ENCODE measurements at regions not wholly inside any gene's neighbourhood (a gene's known extent, or its start where the extent isn't known, plus 50 kb on each side); places are given as distances from the start of the nearest gene placed in this dataset.
"Not testable (repeated sequence)": the region's sequence is repeated elsewhere in the genome, so short reads cannot be mapped to it uniquely, and the experiment has no call there.

GRCh38 chr3:170806141-170806540 lies 63.9 kb downstream of the RPL22L1 start:
- Histone ChIP-seq H3K36me3 (ENCODE audit: control insufficient read depth in 2 of 2, extremely low read depth in 1 of 2, insufficient read depth in 2 of 2, low read length in 2 of 2) (no peaks in the 10 kb centered on the region), H4K20me1 (ENCODE audit: control insufficient read depth, extremely low read depth, insufficient read depth, low read length) (no peaks in the 10 kb centered on the region), H3K4me1 (ENCODE audit: control insufficient read depth, extremely low read depth, insufficient read depth, low read length) (peaks cover 37% of the 10 kb centered on the region), H3K9me1 (ENCODE audit: control insufficient read depth, extremely low read depth, insufficient read depth, low read length) (no peaks in the 10 kb centered on the region), H3K4me3 (ENCODE audit: control insufficient read depth in 2 of 3, extremely low read depth in 1 of 3, insufficient read depth in 2 of 3, low read depth in 1 of 3, low read length in 3 of 3) (no peak overlapping the region), H2AFZ (ENCODE audit: control insufficient read depth, low read length) (no peak overlapping the region), H3K27ac (ENCODE audit: control insufficient read depth, insufficient read depth, low read length) (no peak overlapping the region), H3K9me3 (ENCODE audit: control insufficient read depth, low read depth, low read length) (no peaks in the 10 kb centered on the region), H3K9ac (ENCODE audit: control insufficient read depth, extremely low read depth, insufficient read depth, low read length) (no peak overlapping the region), H3K79me2 (ENCODE audit: control insufficient read depth, insufficient read depth, low read length) (no peaks in the 10 kb centered on the region), H3K27me3 (ENCODE audit: control insufficient read depth, extremely low read depth, insufficient read depth, low read length) (no peaks in the 10 kb centered on the region), H3K4me2 (ENCODE audit: control insufficient read depth, extremely low read depth, insufficient read depth, low read depth, low read length) (no peak overlapping the region)
- TF ChIP-seq CTCF (optimal IDR thresholded peaks at IDR 0.05 in 1 of 3, IDR thresholded peaks at IDR 0.05 in 1 of 3, conservative IDR thresholded peaks at IDR 0.05 in 1 of 3; ENCODE audit: extremely low read depth in 1 of 3, insufficient read depth in 2 of 3, low read length in 3 of 3) = no peak
- no peak for TF ChIP-seq EZH2 (IDR thresholded peaks at IDR 0.05; ENCODE audit: low read length)
- dilution Hi-C loops (cut with MboI; ENCODE audit: extremely low pct_ligation_motif_present, low sequenced_read_pairs) = no loop called here
- no peak for DNase-seq (ENCODE audit: low read depth, low spot score)
- FAIRE-seq = no peak

- dilution Hi-C loops (cut with MboI; ENCODE audit: extremely low pct_ligation_motif_present, low sequenced_read_pairs) = not testable (repeated sequence)
These were observed 64.7 kb downstream of the RPL22L1 start for GRCh38 chr3:170805296-170805695.

GRCh38 chr3:170804634-170805033 lies 65.4 kb downstream of the RPL22L1 start:
- H3K9me1 ChIP-seq (ENCODE audit: control insufficient read depth, extremely low read depth, insufficient read depth, low read length); H3K36me3 ChIP-seq (ENCODE audit: control insufficient read depth in 2 of 2, extremely low read depth in 1 of 2, insufficient read depth in 2 of 2, low read length in 2 of 2); H3K4me2 ChIP-seq (ENCODE audit: control insufficient read depth, extremely low read depth, insufficient read depth, low read depth, low read length); H3K79me2 ChIP-seq (ENCODE audit: control insufficient read depth, insufficient read depth, low read length); FAIRE-seq; dilution Hi-C loops (cut with MboI; ENCODE audit: extremely low pct_ligation_motif_present, low sequenced_read_pairs); H3K27ac ChIP-seq (ENCODE audit: control insufficient read depth, insufficient read depth, low read length); H3K27me3 ChIP-seq (ENCODE audit: control insufficient read depth, extremely low read depth, insufficient read depth, low read length); H3K4me3 ChIP-seq (ENCODE audit: control insufficient read depth in 2 of 3, extremely low read depth in 1 of 3, insufficient read depth in 2 of 3, low read depth in 1 of 3, low read length in 3 of 3); H3K9me3 ChIP-seq (ENCODE audit: control insufficient read depth, low read depth, low read length); H2AFZ ChIP-seq (ENCODE audit: control insufficient read depth, low read length); DNase-seq (ENCODE audit: low read depth, low spot score); H4K20me1 ChIP-seq (ENCODE audit: control insufficient read depth, extremely low read depth, insufficient read depth, low read length); H3K9ac ChIP-seq (ENCODE audit: control insufficient read depth, extremely low read depth, insufficient read depth, low read length): not testable (repeated sequence)
- peaks cover 22% of the 10 kb centered on the region for H3K4me1 ChIP-seq (ENCODE audit: control insufficient read depth, extremely low read depth, insufficient read depth, low read length)

More at GRCh38 chr3:170805296-170805695, 64.7 kb downstream of the RPL22L1 start:
- not testable (repeated sequence) for H3K4me3 ChIP-seq (ENCODE audit: control insufficient read depth in 2 of 3, extremely low read depth in 1 of 3, insufficient read depth in 2 of 3, low read depth in 1 of 3, low read length in 3 of 3); H2AFZ ChIP-seq (ENCODE audit: control insufficient read depth, low read length); FAIRE-seq; H3K9ac ChIP-seq (ENCODE audit: control insufficient read depth, extremely low read depth, insufficient read depth, low read length); H3K27me3 ChIP-seq (ENCODE audit: control insufficient read depth, extremely low read depth, insufficient read depth, low read length); H3K79me2 ChIP-seq (ENCODE audit: control insufficient read depth, insufficient read depth, low read length); DNase-seq (ENCODE audit: low read depth, low spot score); H3K9me3 ChIP-seq (ENCODE audit: control insufficient read depth, low read depth, low read length); H3K27ac ChIP-seq (ENCODE audit: control insufficient read depth, insufficient read depth, low read length); H4K20me1 ChIP-seq (ENCODE audit: control insufficient read depth, extremely low read depth, insufficient read depth, low read length); H3K36me3 ChIP-seq (ENCODE audit: control insufficient read depth in 2 of 2, extremely low read depth in 1 of 2, insufficient read depth in 2 of 2, low read length in 2 of 2); H3K9me1 ChIP-seq (ENCODE audit: control insufficient read depth, extremely low read depth, insufficient read depth, low read length); H3K4me2 ChIP-seq (ENCODE audit: control insufficient read depth, extremely low read depth, insufficient read depth, low read depth, low read length)
- peaks cover 29% of the 10 kb centered on the region for H3K4me1 ChIP-seq (ENCODE audit: control insufficient read depth, extremely low read depth, insufficient read depth, low read length)
